IMR-90 (cell line): ENCODE measurements at regions not wholly inside any gene's neighbourhood (a gene's known extent, or its start where the extent isn't known, plus 50 kb on each side); places are given as distances from the start of the nearest gene placed in this dataset.

Source experiments
- ATAC-seq: fragments of 200-7000 bp; cut with Tn5 transposase; 2 replicates; pipeline ENCODE4 v1.9.1; 2020; ENCODE audit warnings: low read depth, mild to moderate bottlenecking, moderate library complexity
- BruUV-seq: library from RNA; stranded (reverse); fragments of 400-500 nt; replicated peaks from 2 replicates; lab custom pipeline; 2021; lab: Mats Ljungman, UMichigan
- CTCF ChIA-PET: fragments of 300-600 bp; formaldehyde crosslinking; extraction: SDS; loops from one replicate; lab custom pipeline; 2021; ENCODE audit warnings: antibody characterized with exemption; lab: Yijun Ruan, JAX
- POLR2A ChIA-PET: fragments of 300-600 bp; sonication (Branson Sonifier 250); formaldehyde crosslinking; loops from one replicate; lab custom pipeline; 2022; ENCODE audit warnings: antibody characterized with exemption; ENCODE audit not compliant: unreplicated experiment; lab: Charles Lee
- DNase-seq: peaks from one replicate; pipeline ENCODE4 v3.0.0; 2013
- H2AFZ ChIP-seq: replicated peaks from 2 replicates; pipeline ENCODE3; 2013; ENCODE audit warnings: low read length, mild to moderate bottlenecking; ENCODE audit not compliant: poor library complexity
- H2AK5ac ChIP-seq: 2 replicates; pipeline ENCODE4 v1.6.1; 2013; ENCODE audit warnings: low read depth, low read length, inconsistent platforms
- H2AK9ac ChIP-seq: replicated peaks from 2 replicates; pipeline ENCODE3; 2013; ENCODE audit warnings: mild to moderate bottlenecking, low read depth, low read length, moderate library complexity; ENCODE audit not compliant: poor library complexity
- H2BK120ac ChIP-seq: 2 replicates; pipeline ENCODE4 v1.6.1; 2013; ENCODE audit warnings: low read depth, low read length, inconsistent platforms
- H2BK15ac ChIP-seq: 3 replicates; pipeline ENCODE4 v1.6.1; 2013; ENCODE audit warnings: low read depth, low read length, inconsistent platforms
- H2BK20ac ChIP-seq: 2 replicates; pipeline ENCODE4 v1.6.1; 2013; ENCODE audit warnings: low read depth, mild to moderate bottlenecking, inconsistent platforms, low read length, moderate library complexity
- H2BK5ac ChIP-seq: 2 replicates; pipeline ENCODE4 v1.6.1; 2013; ENCODE audit warnings: mild to moderate bottlenecking, low read depth, low read length, inconsistent platforms; ENCODE audit not compliant: poor library complexity, severe bottlenecking
- H3K14ac ChIP-seq: replicated peaks from 2 replicates; pipeline ENCODE4 v1.6.1; 2013; ENCODE audit warnings: low read depth, low read length, inconsistent platforms
- H3K18ac ChIP-seq: 2 replicates; pipeline ENCODE4 v1.6.1; 2013; ENCODE audit warnings: low read depth, low read length, control low read depth
- H3K23ac ChIP-seq: 2 replicates; pipeline ENCODE4 v1.6.1; 2013; ENCODE audit warnings: low read depth, low read length, inconsistent platforms
- H3K27ac ChIP-seq: 2 replicates; pipeline ENCODE4 v1.5.1; 2013; ENCODE audit warnings: mild to moderate bottlenecking, control low read depth, low read length; ENCODE audit not compliant: insufficient read depth
- H3K27me3 ChIP-seq: 2 replicates; pipeline ENCODE4 v1.6.1; 2013; ENCODE audit warnings: low read length; ENCODE audit not compliant: control insufficient read depth, insufficient read depth
- H3K36me3 ChIP-seq: 2 replicates; pipeline ENCODE4 v1.6.1; 2013; ENCODE audit warnings: low read length, mixed read lengths; ENCODE audit not compliant: control insufficient read depth, insufficient read depth
- H3K4ac ChIP-seq: 2 replicates; pipeline ENCODE4 v1.6.1; 2013; ENCODE audit warnings: low read depth, low read length, inconsistent platforms
- H3K4me1 ChIP-seq: 2 replicates; pipeline ENCODE4 v1.6.1; 2013; ENCODE audit warnings: low read length, mixed read lengths; ENCODE audit not compliant: control insufficient read depth, insufficient read depth
- H3K4me2 ChIP-seq: 2 replicates; pipeline ENCODE4 v1.6.1; 2013; ENCODE audit warnings: low read depth, mild to moderate bottlenecking, control low read depth, low read length, moderate library complexity
- H3K4me3 ChIP-seq: 2 replicates; pipeline ENCODE4 v1.5.1; 2013; ENCODE audit warnings: low read depth, mild to moderate bottlenecking, control low read depth, low read length, moderate library complexity; ENCODE audit not compliant: insufficient read depth
- H3K56ac ChIP-seq: 2 replicates; pipeline ENCODE4 v1.6.1; 2013; ENCODE audit warnings: low read length, inconsistent platforms; ENCODE audit not compliant: insufficient read depth; ENCODE audit errors: extremely low read depth
- H3K79me1 ChIP-seq, 2 experiments: 2 replicates each; pipeline ENCODE4 v1.6.1; 2013; ENCODE audit warnings: low read length in 2 of 2, inconsistent platforms in 1 of 2, low read depth in 1 of 2
- H3K9ac ChIP-seq: 2 replicates; pipeline ENCODE4 v1.6.1; 2013; ENCODE audit warnings: low read depth, low read length, control low read depth
- H3K9me1 ChIP-seq: 2 replicates; pipeline ENCODE4 v1.6.1; 2013; ENCODE audit warnings: low read length, inconsistent platforms; ENCODE audit not compliant: insufficient read depth
- H3K9me3 ChIP-seq: 2 replicates; pipeline ENCODE4 v1.6.1; 2013; ENCODE audit warnings: low read length; ENCODE audit not compliant: control insufficient read depth, insufficient read depth
- H4K20me1 ChIP-seq: 2 replicates; pipeline ENCODE4 v1.6.1; 2013; ENCODE audit warnings: low read length, inconsistent platforms; ENCODE audit not compliant: insufficient read depth
- H4K5ac ChIP-seq: 2 replicates; pipeline ENCODE4 v1.6.1; 2013; ENCODE audit warnings: mild to moderate bottlenecking, low read depth, low read length, control low read depth
- H4K8ac ChIP-seq, 2 experiments: 2 replicates each; pipeline ENCODE4 v1.6.1; 2013; ENCODE audit warnings: low read depth in 2 of 2, low read length in 2 of 2, control low read depth in 1 of 2, inconsistent platforms in 1 of 2
- H4K91ac ChIP-seq: 2 replicates; pipeline ENCODE4 v1.6.1; 2013; ENCODE audit warnings: low read depth, low read length, inconsistent platforms; ENCODE audit not compliant: insufficient read depth
- BHLHE40 ChIP-seq: fragments of 150-350 bp; IDR thresholded peaks from 2 replicates; pipeline ENCODE4 v1.6.1; 2016; ENCODE audit warnings: mild to moderate bottlenecking, low read depth, low read length
- CEBPB ChIP-seq: IDR thresholded peaks from 2 replicates; pipeline ENCODE4 v1.6.1; 2012; ENCODE audit warnings: low read depth, low read length, improper control_type of control experiment
- CHD1 ChIP-seq: IDR thresholded peaks from 2 replicates; pipeline ENCODE4 v1.6.1; 2012; ENCODE audit warnings: low read depth, low read length, improper control_type of control experiment
- FOS ChIP-seq: fragments of 150-350 bp; IDR thresholded peaks from 2 replicates; pipeline ENCODE4 v1.6.1; 2016; ENCODE audit warnings: low read depth, low read length
- MAFK ChIP-seq: IDR thresholded peaks from 2 replicates; pipeline ENCODE4 v1.6.1; 2012; ENCODE audit warnings: low read depth, low read length, improper control_type of control experiment
- MAZ ChIP-seq: IDR thresholded peaks from 2 replicates; pipeline ENCODE4 v1.6.1; 2012; ENCODE audit warnings: low read depth, mild to moderate bottlenecking, low read length, improper control_type of control experiment, moderate library complexity, borderline replicate concordance
- MXI1 ChIP-seq: IDR thresholded peaks from 2 replicates; pipeline ENCODE4 v1.6.1; 2012; ENCODE audit warnings: low read depth, mild to moderate bottlenecking, low read length, moderate library complexity, borderline replicate concordance
- NFE2L2 ChIP-seq: fragments of 150-350 bp; IDR thresholded peaks from 2 replicates; pipeline ENCODE4 v1.6.1; 2016; ENCODE audit warnings: low read depth, mild to moderate bottlenecking, low read length
- POLR2A ChIP-seq: IDR thresholded peaks from 2 replicates; pipeline ENCODE4 v1.6.1; 2012; ENCODE audit warnings: mild to moderate bottlenecking, low read depth, low read length
- RFX5 ChIP-seq: IDR thresholded peaks from 2 replicates; pipeline ENCODE4 v1.8.0; 2012; ENCODE audit warnings: low read depth, mild to moderate bottlenecking, low read length, moderate library complexity
- SMC3 ChIP-seq: fragments of 150-350 bp; IDR thresholded peaks from 2 replicates; pipeline ENCODE4 v1.6.1; 2016; ENCODE audit warnings: low read depth, mild to moderate bottlenecking, antibody characterized with exemption, low read length, moderate library complexity
- WGBS, 2 experiments: methylation state at CpG; one replicate each; pipeline versions ENCODE4 v1.1.5 to v1.1.7; 2013; ENCODE audit warnings: missing lambda C conversion rate in 2 of 2; ENCODE audit not compliant: insufficient read length in 1 of 2; ENCODE audit errors: extremely low coverage in 2 of 2; 5-methylcytosine and 5-hydroxymethylcytosine counted together
- dilution Hi-C: fragments of 300-500 bp; cut with HindIII; formaldehyde crosslinking; loops from one replicate; pipeline ENCODE4 v1.14.3; 2018; ENCODE audit warnings: low sequenced_read_pairs; ENCODE audit not compliant: unreplicated experiment
- in situ Hi-C: fragments of 300-500 bp; cut with MboI; formaldehyde crosslinking; loops from 3 replicates; pipeline ENCODE4 v1.14.3; 2019; ENCODE audit warnings: low sequenced_read_pairs, inconsistent platforms, mixed read lengths
- intact Hi-C: fragments of 100-400 bp; cut with micrococcal nuclease; formaldehyde crosslinking; loops from 2 replicates; pipeline ENCODE4 v1.10.0; 2022
- TF ChIP-seq, protein P1 (sequence below): fragments of 150-350 bp; IDR thresholded peaks from 2 replicates; pipeline ENCODE4 v1.6.1; 2016; ENCODE audit warnings: low read depth, mild to moderate bottlenecking, low read length, moderate library complexity, borderline replicate concordance
- TF ChIP-seq, protein P2 (sequence below): conservative IDR thresholded peaks from 2 replicates; pipeline ENCODE4 v1.5.1; 2012; ENCODE audit warnings: mild to moderate bottlenecking, low read depth, low read length, improper control_type of control experiment
- TF ChIP-seq, protein P3 (sequence below): fragments of 150-350 bp; IDR thresholded peaks from 2 replicates; pipeline ENCODE4 v1.6.1; 2017; ENCODE audit warnings: mild to moderate bottlenecking, antibody characterized with exemption, low read length, low read depth

DNA sequence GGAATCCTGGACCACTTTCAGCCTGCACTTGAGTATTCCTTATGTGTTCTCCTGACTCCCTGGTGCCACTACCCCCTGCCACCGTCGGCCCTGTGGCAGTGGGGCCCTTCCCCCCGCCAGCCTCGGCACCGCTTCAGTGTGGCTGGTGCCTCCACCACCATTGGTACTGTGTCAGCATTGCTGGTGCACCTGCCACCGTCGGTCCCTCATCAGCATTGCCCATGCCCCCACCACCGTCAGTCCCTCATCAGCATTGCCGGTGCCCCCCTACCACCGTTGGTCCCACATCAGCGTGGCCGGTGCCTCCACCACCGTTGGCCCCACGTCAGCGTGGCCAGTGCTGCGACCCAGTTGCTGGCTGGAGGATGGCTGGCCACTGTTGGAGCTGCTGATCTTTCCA, 228.5 kb downstream of the TM9SF2 start:
- dilution Hi-C loops: no loop called here
- no peak overlapping the region for H2BK15ac ChIP-seq
- no peak overlapping the region for H2AK9ac ChIP-seq
- H2AK5ac ChIP-seq: no peak overlapping the region
- no peaks in the 10 kb centered on the region for H3K9me1 ChIP-seq
- H2BK20ac ChIP-seq: no peak overlapping the region
- no peak overlapping the region for H3K23ac ChIP-seq
- no peak overlapping the region for H3K27ac ChIP-seq
- POLR2A ChIA-PET: no interaction called here
- H3K4ac ChIP-seq: no peak overlapping the region
- in situ Hi-C loops: no loop called here
- BruUV-seq: no TSS peak
- no peak overlapping the region for H3K4me3 ChIP-seq
- no peak overlapping the region for H4K5ac ChIP-seq
- peaks cover 7% of the 10 kb centered on the region; the same call in 1 of the 2 replicates for H3K27me3 ChIP-seq
- H3K9ac ChIP-seq: no peak overlapping the region
- TF ChIP-seq FOS: no peak
- no peak for TF ChIP-seq CEBPB
- TF ChIP-seq, protein P1, sequence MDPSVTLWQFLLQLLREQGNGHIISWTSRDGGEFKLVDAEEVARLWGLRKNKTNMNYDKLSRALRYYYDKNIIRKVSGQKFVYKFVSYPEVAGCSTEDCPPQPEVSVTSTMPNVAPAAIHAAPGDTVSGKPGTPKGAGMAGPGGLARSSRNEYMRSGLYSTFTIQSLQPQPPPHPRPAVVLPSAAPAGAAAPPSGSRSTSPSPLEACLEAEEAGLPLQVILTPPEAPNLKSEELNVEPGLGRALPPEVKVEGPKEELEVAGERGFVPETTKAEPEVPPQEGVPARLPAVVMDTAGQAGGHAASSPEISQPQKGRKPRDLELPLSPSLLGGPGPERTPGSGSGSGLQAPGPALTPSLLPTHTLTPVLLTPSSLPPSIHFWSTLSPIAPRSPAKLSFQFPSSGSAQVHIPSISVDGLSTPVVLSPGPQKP: no peak
- no peak for TF ChIP-seq POLR2A
- TF ChIP-seq RFX5: no peak
- no peak for TF ChIP-seq MXI1
- TF ChIP-seq BHLHE40: no peak
- TF ChIP-seq, protein P2, sequence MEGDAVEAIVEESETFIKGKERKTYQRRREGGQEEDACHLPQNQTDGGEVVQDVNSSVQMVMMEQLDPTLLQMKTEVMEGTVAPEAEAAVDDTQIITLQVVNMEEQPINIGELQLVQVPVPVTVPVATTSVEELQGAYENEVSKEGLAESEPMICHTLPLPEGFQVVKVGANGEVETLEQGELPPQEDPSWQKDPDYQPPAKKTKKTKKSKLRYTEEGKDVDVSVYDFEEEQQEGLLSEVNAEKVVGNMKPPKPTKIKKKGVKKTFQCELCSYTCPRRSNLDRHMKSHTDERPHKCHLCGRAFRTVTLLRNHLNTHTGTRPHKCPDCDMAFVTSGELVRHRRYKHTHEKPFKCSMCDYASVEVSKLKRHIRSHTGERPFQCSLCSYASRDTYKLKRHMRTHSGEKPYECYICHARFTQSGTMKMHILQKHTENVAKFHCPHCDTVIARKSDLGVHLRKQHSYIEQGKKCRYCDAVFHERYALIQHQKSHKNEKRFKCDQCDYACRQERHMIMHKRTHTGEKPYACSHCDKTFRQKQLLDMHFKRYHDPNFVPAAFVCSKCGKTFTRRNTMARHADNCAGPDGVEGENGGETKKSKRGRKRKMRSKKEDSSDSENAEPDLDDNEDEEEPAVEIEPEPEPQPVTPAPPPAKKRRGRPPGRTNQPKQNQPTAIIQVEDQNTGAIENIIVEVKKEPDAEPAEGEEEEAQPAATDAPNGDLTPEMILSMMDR: no peak
- no peak for TF ChIP-seq CHD1
- TF ChIP-seq SMC3: no peak
- no peak for TF ChIP-seq NFE2L2
- TF ChIP-seq, protein P3, sequence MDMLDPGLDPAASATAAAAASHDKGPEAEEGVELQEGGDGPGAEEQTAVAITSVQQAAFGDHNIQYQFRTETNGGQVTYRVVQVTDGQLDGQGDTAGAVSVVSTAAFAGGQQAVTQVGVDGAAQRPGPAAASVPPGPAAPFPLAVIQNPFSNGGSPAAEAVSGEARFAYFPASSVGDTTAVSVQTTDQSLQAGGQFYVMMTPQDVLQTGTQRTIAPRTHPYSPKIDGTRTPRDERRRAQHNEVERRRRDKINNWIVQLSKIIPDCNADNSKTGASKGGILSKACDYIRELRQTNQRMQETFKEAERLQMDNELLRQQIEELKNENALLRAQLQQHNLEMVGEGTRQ: no peak
- TF ChIP-seq MAFK: no peak
- TF ChIP-seq MAZ: no peak
- H4K20me1 ChIP-seq: no peaks in the 10 kb centered on the region
- H3K4me1 ChIP-seq: no peaks in the 10 kb centered on the region; the same call in 1 of the 2 replicates
- CTCF ChIA-PET: no interaction called here
- no peak overlapping the region for H4K91ac ChIP-seq
- no peak for ATAC-seq
- no peaks in the 10 kb centered on the region for H3K9me3 ChIP-seq
- no peak overlapping the region for H3K18ac ChIP-seq
- H3K4me2 ChIP-seq: no peak overlapping the region
- H3K79me1 ChIP-seq: no peaks in the 10 kb centered on the region
- H2BK5ac ChIP-seq: no peak overlapping the region
- H4K8ac ChIP-seq: no peak overlapping the region
- WGBS, 2 experiments: 88% methylated on average over 8 of the region's 16 CpGs; no CpG with 5 or more reads in 1 of the 2 experiments
- H3K14ac ChIP-seq: no peak overlapping the region
- no peak overlapping the region for H2BK120ac ChIP-seq
- H2AFZ ChIP-seq: no peak overlapping the region
- H3K36me3 ChIP-seq: no peaks in the 10 kb centered on the region
- intact Hi-C loops: no loop called here
- no peak for DNase-seq
- H3K56ac ChIP-seq: no peak overlapping the region
